Astrocyte of the hippocampus (primary cell): ENCODE measurements at regions not wholly inside any gene's neighbourhood (a gene's known extent, or its start where the extent isn't known, plus 50 kb on each side); places are given as distances from the start of the nearest gene placed in this dataset.
A peak's percentile ranks its signal among the peaks of the same experiment; 100 is the strongest.
"Not testable (repeated sequence)": the region's sequence is repeated elsewhere in the genome, so short reads cannot be mapped to it uniquely, and the experiment has no call there.

Source experiments
- DNase-seq: peaks from one replicate; pipeline ENCODE4 v3.0.0; 2011; ENCODE audit warnings: low read depth, low spot score

DNA sequence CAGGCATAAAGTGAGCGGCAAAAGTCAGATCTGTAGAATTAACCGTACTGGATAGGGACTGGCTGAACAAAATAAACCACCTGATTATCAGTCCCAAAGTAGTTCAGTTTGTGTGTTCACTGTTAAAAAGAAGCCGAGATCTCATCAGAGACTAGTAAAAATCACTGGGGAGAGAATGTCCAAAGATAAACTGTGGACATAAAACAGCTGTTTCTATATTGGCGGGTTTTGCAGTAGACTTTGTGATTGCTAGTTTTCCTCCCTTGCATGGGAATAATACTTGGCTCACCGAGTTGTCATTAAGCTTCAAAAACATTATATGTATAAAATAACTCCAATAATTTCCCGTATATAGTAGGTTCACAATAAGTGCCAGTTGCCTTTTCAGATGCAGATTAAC lies 114.2 kb upstream of the ID4 start:
- no peak for DNase-seq

- DNase-seq, result peak; percentile 34
Measured at GRCh38 chr6:19723545-19723944, 113.6 kb upstream of the ID4 start.

DNA sequence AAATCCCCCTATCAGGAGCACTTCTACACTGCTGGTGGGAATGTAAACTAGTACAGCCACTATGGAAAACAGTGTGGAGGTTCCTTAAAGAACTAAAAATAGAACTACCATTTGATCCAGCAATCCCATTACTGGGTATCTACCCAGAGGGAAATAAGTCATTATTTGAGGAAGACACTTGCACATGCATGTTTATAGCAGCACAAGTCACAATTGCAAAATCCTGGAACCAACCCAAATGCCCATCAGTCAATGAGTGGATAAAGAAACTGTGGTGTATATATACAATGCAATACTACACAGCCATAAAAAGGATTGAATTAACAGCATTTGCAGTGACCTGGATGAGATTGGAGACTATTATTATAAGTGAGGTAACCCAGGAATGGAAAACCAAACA lies 111.7 kb upstream of the ID4 start:
- not testable (repeated sequence) for DNase-seq

DNA sequence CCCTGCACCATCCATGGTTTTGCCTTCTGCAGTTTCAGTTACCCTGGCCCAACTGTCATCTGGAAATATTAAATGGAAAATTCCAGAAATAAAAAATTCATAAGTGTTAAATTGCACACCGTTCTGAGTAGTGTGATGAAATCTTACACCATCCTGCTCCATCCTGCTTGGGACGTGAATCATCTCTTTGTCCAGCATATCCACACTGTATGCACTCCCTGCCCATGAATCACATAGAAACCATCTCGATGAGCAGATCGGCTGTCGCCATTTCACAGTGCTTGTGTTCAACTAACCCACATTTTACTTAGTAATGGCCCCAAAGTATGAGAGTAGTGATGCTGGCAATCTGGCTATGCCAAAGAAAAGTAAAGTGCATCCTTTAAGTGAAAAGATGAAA lies 105.9 kb upstream of the ID4 start:
- peak; percentile 79 for DNase-seq

- DNase-seq, result no peak
Measured at GRCh38 chr6:19734061-19734460, 103.1 kb upstream of the ID4 start.

- DNase-seq, result peak; percentile 42
Measured at GRCh38 chr6:19734519-19734918, 102.7 kb upstream of the ID4 start.

DNA sequence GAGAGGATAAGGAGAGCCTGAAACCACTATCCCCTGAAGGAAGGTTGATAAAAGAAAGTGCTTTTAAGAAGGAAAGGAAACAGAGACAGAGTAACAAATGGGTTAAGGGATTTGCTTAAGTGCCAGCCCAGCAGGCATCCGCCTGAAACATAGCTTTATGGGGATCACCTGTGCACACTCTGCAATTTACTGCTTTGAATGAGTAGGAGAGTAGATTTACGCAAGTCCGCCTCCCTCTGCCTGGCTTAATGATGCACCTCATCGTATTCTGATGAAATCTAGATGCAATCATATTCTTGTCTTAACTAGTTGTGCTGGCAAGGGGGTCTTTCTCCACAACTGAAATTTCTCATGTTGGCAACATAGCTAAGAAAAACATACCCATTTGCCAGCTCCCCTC lies 101.1 kb upstream of the ID4 start:
- no peak for DNase-seq

DNA sequence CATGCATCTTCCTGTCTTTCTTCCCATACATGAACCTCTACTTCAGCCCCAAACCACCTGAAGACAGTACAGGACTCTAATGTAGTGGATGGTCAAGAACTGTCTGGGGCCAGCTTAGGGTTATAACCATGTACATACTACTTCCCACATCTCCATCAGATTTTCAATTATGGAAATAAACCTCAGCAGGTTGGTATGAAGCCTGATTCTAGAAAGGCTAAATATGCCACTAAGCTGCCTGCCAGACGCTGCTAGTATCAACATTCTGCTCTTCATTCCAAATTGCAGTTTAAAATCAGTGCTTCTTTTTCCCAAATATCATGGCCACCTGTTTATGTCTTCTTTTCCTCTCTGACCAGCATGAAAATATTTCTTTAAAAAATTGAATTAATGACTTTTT lies 99.2 kb upstream of the ID4 start:
- no peak for DNase-seq

DNA sequence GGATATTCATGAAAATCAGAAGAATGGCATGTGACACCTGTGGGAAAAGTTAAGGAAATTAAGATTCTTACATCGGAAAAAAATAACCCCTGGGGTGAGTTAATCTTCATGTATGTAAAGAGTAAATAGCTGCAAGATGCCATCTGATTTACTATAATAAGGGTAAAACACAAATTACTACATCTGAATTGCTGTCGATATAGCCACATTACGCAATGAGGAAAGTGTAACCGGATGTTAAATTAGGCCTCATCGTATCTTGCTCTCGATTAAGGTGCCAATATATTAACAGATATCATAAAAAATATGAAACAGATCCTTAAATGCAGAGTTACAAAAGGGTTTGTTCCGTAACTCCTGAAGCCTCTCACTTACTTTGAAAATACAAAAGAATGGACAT lies 87.4 kb upstream of the ID4 start:
- no peak for DNase-seq

DNA sequence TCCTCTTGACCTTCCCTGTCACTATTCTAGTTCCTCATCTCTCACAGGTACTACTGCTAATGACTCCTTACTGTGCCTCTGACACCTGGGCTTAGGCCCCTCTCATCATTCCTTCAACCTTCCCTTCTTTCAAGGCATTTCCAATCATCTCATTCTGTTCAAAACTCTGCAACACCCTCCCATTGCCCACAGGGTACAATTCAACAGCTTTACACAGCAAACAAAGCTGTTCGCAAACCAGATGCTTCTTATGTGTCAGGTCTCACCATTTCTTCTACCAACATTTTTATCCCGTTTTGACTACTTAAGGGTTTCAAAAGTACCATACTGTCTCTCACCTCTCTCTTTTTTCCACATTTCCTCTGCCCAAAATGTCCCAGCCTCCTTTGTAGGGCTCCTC lies 84.4 kb upstream of the ID4 start:
- DNase-seq, result no peak

DNA sequence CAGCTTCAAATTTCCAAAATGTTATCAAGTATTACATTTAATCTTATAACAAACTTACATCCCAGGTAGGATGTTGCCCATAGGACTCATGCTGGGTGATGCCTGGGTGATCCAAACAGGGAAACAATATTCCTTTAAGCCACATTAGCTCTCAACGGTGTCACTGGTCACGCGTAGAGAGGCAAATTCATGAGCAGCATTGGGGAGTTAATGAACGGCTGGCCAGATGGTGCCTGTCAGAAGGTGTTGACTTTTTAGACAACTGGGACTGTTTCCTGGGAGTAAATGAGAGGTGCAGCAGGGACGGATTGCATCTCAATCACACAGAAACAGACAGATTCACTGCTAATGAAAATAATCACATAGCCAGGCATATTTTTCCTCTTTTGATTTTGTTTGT lies 83.3 kb upstream of the ID4 start:
- no peak for DNase-seq

DNA sequence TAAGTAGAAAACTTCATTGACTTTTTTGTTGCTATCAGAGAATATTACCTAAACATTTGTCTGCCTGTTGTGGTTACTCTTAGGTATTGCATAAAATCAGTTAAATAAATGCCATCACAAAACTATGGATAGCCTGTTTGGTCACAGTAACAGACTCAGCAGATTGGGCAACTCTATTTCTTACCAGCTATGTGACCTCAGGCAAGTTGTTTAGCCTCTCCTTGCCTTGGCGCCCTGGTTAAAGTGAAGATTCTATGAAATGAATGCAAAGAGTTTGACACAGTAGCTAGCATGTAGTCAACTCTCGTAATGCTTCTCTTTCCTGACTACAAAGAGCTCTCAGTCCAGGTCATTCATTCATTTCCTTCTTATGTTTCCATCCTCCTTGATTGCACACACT lies 82.5 kb upstream of the ID4 start:
- DNase-seq, result no peak

DNA sequence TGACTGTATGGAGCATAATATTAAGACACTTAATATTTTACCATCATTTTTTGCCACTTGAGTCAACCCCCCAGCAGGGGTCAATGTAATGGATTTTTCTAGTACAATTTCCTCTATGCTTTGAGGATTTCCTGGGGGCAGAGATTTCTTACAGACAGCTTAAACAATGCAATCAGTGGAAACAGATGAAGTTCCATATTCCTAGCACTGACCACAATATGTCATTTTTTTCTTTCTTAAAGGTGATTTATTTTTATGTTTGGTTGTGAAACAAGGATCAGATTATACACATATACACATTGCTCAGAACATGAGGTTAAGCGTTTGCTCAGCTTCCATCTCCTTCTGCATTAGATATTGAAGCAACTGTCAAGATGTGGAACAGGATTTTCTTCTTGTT lies 82.0 kb upstream of the ID4 start:
- no peak for DNase-seq

DNA sequence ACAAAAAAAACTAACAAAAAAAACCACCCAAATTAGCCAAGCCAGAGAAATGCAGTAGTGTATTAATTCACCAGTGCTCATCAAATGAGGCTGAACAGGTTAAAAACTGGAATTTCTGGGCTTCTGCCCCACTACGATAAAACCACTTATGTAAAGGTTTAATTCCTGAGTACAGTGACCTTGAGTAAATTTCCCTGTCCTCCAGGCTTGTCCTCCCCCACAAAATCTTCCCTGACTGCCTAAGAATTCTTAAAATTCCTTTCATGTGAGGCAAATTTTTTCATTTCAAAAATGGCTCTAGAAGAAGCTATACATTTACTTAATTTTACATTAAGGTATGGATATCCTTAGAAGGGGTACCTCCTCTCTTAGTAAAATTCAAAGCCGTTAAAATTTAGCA lies 80.1 kb upstream of the ID4 start:
- peak; percentile 34 for DNase-seq

DNA sequence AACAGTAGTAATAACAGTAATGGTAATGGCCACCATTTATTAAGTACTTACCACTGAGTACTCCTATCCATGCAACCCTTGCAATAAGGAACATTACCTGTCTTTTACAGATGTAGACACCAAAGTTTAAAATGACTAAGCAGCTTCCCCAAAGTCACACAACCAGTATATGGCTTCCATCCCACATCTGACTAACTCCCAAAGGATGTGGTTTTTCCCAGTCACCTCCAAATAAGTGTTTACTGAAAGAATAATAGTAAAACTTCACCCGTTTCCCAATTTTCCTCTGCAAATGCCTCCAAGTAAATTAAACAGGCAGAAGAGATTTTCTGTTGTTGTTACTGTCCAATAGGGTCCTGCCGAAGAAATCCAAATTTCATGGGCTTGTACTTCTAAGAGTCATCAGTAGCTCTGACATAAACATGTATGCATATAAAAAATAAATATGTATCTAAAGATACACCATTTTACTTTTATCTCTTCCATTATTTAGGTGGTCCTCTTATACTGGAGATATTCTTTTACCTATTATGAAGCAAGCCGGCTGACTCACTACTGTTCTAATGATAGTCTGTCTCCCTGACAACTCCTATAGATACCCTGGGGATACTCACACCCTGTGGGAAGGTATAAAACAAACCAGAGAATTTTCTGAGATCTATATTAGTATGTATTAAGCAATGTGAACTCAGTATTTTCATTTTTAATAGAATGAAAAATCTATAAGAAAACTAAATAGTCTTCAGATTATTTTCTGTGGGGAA lies 77.9 kb upstream of the ID4 start:
- peak; percentile 83 for DNase-seq

- no peak for DNase-seq
Measured at GRCh38 chr6:19761121-19761520, 76.0 kb upstream of the ID4 start.

DNA sequence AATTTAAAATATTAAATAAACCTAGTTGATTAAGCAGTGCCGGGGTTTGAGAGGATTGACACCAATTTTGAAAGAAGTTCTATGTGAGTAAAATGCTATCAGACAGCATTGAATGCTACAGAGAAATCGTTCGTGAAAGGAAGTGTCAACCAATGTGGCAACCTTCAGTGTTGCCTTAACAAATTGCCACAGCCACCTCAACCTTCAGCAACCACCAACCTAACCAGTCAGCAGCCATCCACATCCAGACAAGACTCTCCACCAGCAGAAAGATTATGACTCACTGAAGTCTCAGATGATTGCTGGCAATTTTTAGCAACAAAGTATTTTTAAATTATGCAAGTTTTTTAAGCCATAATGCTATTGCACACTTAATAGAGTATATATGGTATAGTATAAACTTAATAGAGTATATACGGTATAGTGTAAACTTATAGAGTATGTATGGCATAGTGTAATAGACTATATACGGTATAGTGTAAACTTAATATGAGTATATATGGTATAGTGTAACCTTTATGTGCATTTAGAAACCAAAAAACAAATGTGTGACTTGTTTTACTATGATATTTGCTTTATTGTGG lies 65.3 kb upstream of the ID4 start:
- no peak for DNase-seq

DNA sequence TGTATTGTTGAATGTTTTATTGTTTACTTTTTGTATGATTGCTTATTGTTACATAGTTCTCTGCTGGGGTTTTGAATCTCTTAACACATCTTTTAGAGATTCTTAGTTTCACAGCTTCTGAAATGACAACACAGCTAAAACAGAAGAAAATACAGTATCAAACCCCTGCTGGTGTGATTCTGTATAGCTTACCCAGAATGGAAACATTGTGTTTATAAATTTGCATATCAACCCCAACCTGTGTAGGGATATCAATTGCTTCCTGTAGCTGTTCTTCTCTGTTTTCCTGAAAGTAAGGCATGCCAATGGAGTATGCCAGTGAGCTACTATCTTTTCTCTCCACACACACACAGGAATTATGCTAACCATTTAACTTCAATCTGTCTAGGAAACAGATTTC lies 64.3 kb upstream of the ID4 start:
- no peak for DNase-seq

GRCh38 chr6:19781269-19781668 lies 55.9 kb upstream of the ID4 start:
- no peak for DNase-seq

- no peak for DNase-seq
Measured at GRCh38 chr6:19782588-19782987, 54.6 kb upstream of the ID4 start.
